Activated CD4-positive, CD25-positive, alpha-beta regulatory T cell (primary cell): ENCODE measurements at regions not wholly inside any gene's neighbourhood (a gene's known extent, or its start where the extent isn't known, plus 50 kb on each side); places are given as distances from the start of the nearest gene placed in this dataset.
"Not testable (repeated sequence)": the region's sequence is repeated elsewhere in the genome, so short reads cannot be mapped to it uniquely, and the experiment has no call there.

Source experiments
- DNase-seq, 4 experiments: peaks; one replicate each; lab custom pipeline; 2025; lab: John Stamatoyannopoulos, UW

- no peak for DNase-seq
Measured at GRCh38 chr6:72457738-72458137, 164.1 kb upstream of the KCNQ5 start.

- no peak for DNase-seq
Measured at GRCh38 chr6:72458521-72458920, 163.3 kb upstream of the KCNQ5 start.

GRCh38 chr6:72461144-72461543 is 160.7 kb upstream of the KCNQ5 start:
- DNase-seq, result no peak

- no peak for DNase-seq
Measured at GRCh38 chr6:72464246-72464645, 157.6 kb upstream of the KCNQ5 start.

GRCh38 chr6:72464791-72465691 is 156.8 kb upstream of the KCNQ5 start:
- no peak for DNase-seq

GRCh38 chr6:72466471-72466870 is 155.4 kb upstream of the KCNQ5 start:
- no peak for DNase-seq

- DNase-seq, result no peak
Measured at GRCh38 chr6:72466971-72467566, 154.8 kb upstream of the KCNQ5 start.

GRCh38 chr6:72469406-72469983 is 152.4 kb upstream of the KCNQ5 start:
- DNase-seq, result not testable (repeated sequence)

- no peak for DNase-seq
Measured at GRCh38 chr6:72476051-72476450, 145.8 kb upstream of the KCNQ5 start.

- DNase-seq, result no peak
Measured at GRCh38 chr6:72476646-72477045, 145.2 kb upstream of the KCNQ5 start.

GRCh38 chr6:72495441-72495840 is 126.4 kb upstream of the KCNQ5 start:
- DNase-seq, result no peak

GRCh38 chr6:72497186-72497585 is 124.7 kb upstream of the KCNQ5 start:
- DNase-seq, result no peak

GRCh38 chr6:72500669-72501068 is 121.2 kb upstream of the KCNQ5 start:
- DNase-seq, result no peak

- no peak for DNase-seq
Measured at GRCh38 chr6:72504406-72504805, 117.5 kb upstream of the KCNQ5 start.

GRCh38 chr6:72505446-72505845 is 116.4 kb upstream of the KCNQ5 start:
- no peak for DNase-seq

- no peak for DNase-seq
Measured at GRCh38 chr6:72519871-72520270, 102.0 kb upstream of the KCNQ5 start.

GRCh38 chr6:72521684-72522083 is 100.2 kb upstream of the KCNQ5 start:
- DNase-seq, result no peak

- DNase-seq, result peak in 1 of 4 experiments; percentile 1
Measured at GRCh38 chr6:72522735-72523141, 99.1 kb upstream of the KCNQ5 start.

GRCh38 chr6:72524011-72524645 is 97.7 kb upstream of the KCNQ5 start:
- no peak for DNase-seq

- no peak for DNase-seq
Measured at GRCh38 chr6:72525821-72526510, 95.9 kb upstream of the KCNQ5 start.

- no peak for DNase-seq
Measured at GRCh38 chr6:72530152-72530551, 91.7 kb upstream of the KCNQ5 start.

GRCh38 chr6:72530750-72531149 is 91.1 kb upstream of the KCNQ5 start:
- no peak for DNase-seq
